ENCODE measurements at regions not wholly inside any gene's neighbourhood (a gene's known extent, or its start where the extent isn't known, plus 50 kb on each side); places are given as distances from the start of the nearest gene placed in this dataset.

GRCh38 chr9:2459756-2460155, 161.8 kb upstream of the VLDLR start:
- SMC1A ChIA-PET (ENCODE audit: uncharacterized antibody, unreplicated experiment) = interaction anchor here (1.5 kb wide), 1 partner anchor 10 kb away, joined by 6 read pairs; no protein-coding TSS in a partner anchor
- Histone ChIP-seq H3K27me3 (replicated peaks in 1 of 2; ENCODE audit: control insufficient read depth in 2 of 2, insufficient read depth in 2 of 2, low read length in 1 of 2) (no peaks in the 10 kb centered on the region), H3K36me3 (ENCODE audit: control insufficient read depth in 2 of 2, insufficient read depth in 2 of 2, low read length in 1 of 2) (no peaks in the 10 kb centered on the region), H3K4me1 (ENCODE audit: control insufficient read depth, insufficient read depth, low read length) (no peaks in the 10 kb centered on the region), H4K20me1 (ENCODE audit: control insufficient read depth, insufficient read depth) (no peaks in the 10 kb centered on the region), H3K27ac (ENCODE audit: control insufficient read depth, insufficient read depth) (no peak overlapping the region), H3K9me3 (replicated peaks; ENCODE audit: control insufficient read depth, insufficient read depth, low read length) (no peaks in the 10 kb centered on the region), H3K9ac (ENCODE audit: control insufficient read depth, insufficient read depth, low read length) (no peak overlapping the region), H3K4me2 (ENCODE audit: control insufficient read depth, insufficient read depth) (no peak overlapping the region), H2AFZ (ENCODE audit: control insufficient read depth, low read depth, low read length) (no peak overlapping the region), H3K4me3 (no peak overlapping the region), H3K79me2 (ENCODE audit: control insufficient read depth, insufficient read depth, low read length) (no peaks in the 10 kb centered on the region)
- RAD21 ChIA-PET (ENCODE audit: unreplicated experiment) = no interaction called here
- BruUV-seq (replicated peaks) = no TSS peak
- CTCF ChIA-PET = no interaction called here
- 46% methylated on average over 3 of the region's 3 CpGs for WGBS (ENCODE audit: insufficient coverage, insufficient replicate concordance, low lambda C conversion rate, missing lambda C conversion rate)
- intact Hi-C loops (cut with micrococcal nuclease; ENCODE audit: unreplicated experiment) (no loop called here), in situ Hi-C loops (cut with MboI) (no loop called here)
- POLR2A ChIA-PET = interaction anchor here (1.3 kb wide), 1 partner anchor 21 kb away, joined by 3 read pairs; no protein-coding TSS in a partner anchor
- FAIRE-seq (no peak), DNase-seq (ENCODE audit: low read depth, low spot score) (no peak), ATAC-seq (no peak)
- TF ChIP-seq KLF5 (IDR thresholded peaks at IDR 0.05; ENCODE audit: partially characterized antibody) (no peak), MXI1 (IDR thresholded peaks at IDR 0.05; ENCODE audit: low read depth, low read length) (no peak), STAT3 (IDR thresholded peaks at IDR 0.05; ENCODE audit: low read depth, low read length) (no peak), GATAD2B (conservative IDR thresholded peaks at IDR 0.05; ENCODE audit: low read depth) (no peak), NR2C2 (IDR thresholded peaks at IDR 0.05; ENCODE audit: borderline replicate concordance, control insufficient read depth, insufficient read length, low read depth) (no peak), RELA (IDR thresholded peaks at IDR 0.05; ENCODE audit: borderline replicate concordance, partially characterized antibody) (no peak), ZBED1 (IDR thresholded peaks at IDR 0.05; ENCODE audit: borderline replicate concordance) (no peak), WRNIP1 (IDR thresholded peaks at IDR 0.05; ENCODE audit: borderline replicate concordance, low read depth, low read length) (no peak), RB1 (IDR thresholded peaks at IDR 0.05; ENCODE audit: borderline replicate concordance) (no peak), SPI1 (IDR thresholded peaks at IDR 0.05; ENCODE audit: borderline replicate concordance, insufficient read depth, low read depth, low read length) (no peak)
- TF ChIP-seq, protein P1, sequence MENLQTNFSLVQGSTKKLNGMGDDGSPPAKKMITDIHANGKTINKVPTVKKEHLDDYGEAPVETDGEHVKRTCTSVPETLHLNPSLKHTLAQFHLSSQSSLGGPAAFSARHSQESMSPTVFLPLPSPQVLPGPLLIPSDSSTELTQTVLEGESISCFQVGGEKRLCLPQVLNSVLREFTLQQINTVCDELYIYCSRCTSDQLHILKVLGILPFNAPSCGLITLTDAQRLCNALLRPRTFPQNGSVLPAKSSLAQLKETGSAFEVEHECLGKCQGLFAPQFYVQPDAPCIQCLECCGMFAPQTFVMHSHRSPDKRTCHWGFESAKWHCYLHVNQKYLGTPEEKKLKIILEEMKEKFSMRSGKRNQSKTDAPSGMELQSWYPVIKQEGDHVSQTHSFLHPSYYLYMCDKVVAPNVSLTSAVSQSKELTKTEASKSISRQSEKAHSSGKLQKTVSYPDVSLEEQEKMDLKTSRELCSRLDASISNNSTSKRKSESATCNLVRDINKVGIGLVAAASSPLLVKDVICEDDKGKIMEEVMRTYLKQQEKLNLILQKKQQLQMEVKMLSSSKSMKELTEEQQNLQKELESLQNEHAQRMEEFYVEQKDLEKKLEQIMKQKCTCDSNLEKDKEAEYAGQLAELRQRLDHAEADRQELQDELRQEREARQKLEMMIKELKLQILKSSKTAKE (IDR thresholded peaks at IDR 0.05; ENCODE audit: low read depth, poor library complexity, severe bottlenecking) = no peak
